ENCODE measurements at regions not wholly inside any gene's neighbourhood (a gene's known extent, or its start where the extent isn't known, plus 50 kb on each side); places are given as distances from the start of the nearest gene placed in this dataset.

DNA sequence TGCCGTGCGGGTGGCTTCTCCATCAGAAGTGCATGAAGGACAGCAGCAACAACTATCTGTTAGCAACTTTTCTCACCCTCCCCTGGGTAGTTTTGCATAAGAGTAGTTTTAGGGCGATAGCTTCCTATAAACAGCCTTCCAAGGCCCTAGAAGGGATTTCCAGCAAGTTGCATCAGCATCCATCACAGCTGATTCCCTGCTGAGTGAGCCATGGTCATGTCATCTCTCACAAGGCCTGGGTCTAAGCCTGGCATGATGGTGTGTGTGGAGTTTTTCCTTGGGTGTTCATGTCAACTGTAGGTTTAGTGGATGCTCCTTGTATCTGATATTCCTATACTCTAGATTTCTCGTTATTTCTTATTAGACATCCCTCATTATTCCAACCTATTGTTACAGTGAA lies 2324.7 kb upstream of the AGA start:
- TF ChIP-seq CTCF (IDR thresholded peaks at IDR 0.05) (no peak), POLR2A (IDR thresholded peaks at IDR 0.05) (no peak), EP300 (IDR thresholded peaks at IDR 0.05) (no peak), POLR2AphosphoS5 (IDR thresholded peaks at IDR 0.05) (no peak)
